CD4-positive, alpha-beta T cell treated with Interleukin-15 for 4 hours (primary cell): ENCODE measurements at regions not wholly inside any gene's neighbourhood (a gene's known extent, or its start where the extent isn't known, plus 50 kb on each side); places are given as distances from the start of the nearest gene placed in this dataset.
"Not testable (repeated sequence)": the region's sequence is repeated elsewhere in the genome, so short reads cannot be mapped to it uniquely, and the experiment has no call there.

Experiments
- DNase-seq: peaks from one replicate; pipeline ENCODE4 v3.0.0-alpha.2; 2020; ENCODE audit warnings: low spot score

DNA sequence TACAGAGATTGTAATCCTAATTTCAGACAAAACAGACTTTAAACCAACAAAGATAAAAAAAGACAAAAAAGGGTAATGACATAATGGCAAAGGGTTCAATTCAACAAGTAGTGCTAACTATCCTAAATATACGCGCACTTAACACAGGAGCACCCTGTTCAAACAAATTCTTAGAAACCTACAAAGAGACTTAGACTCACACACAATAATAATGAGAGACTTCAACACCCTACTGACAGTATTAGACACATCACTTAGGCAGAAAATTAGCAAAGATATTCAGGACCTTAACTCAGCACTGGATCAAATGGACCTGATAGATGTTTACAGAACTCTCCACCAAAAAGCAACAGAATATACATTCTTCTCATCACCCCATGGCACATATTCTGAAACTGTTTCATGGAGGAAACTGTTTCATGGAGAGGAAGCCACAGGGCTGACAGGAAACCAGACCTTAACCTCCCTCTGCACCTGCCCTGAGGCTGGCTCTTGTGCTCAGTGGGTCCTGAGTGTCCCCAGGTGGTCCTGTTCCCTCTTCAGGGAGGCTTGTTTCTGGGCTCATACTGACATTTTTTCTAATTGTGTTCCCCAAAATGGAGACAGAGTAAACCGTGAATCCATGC is 54.7 kb downstream of the OR4M2 start:
- not testable (repeated sequence) for DNase-seq

DNA sequence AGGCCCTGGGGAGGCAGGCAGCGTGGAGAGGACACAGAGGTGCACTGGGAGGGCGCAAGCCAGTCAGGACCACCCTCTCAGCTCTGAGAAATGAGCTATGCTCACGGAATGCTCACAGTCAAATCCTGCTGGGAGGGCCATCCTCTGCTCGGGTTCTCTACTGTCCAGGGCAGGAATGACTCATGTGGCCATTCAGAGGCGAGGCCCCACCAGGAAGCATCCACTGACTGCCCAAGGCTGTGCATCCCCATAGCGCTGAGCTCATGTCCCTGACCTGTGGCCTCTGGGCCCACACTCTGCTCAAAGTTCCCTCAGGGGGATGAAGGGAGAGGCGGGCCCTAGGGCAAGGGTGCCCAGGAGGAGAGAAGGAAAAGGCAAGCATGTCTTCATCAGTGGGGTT is 57.2 kb downstream of the OR4M2 start:
- DNase-seq, result not testable (repeated sequence)

DNA sequence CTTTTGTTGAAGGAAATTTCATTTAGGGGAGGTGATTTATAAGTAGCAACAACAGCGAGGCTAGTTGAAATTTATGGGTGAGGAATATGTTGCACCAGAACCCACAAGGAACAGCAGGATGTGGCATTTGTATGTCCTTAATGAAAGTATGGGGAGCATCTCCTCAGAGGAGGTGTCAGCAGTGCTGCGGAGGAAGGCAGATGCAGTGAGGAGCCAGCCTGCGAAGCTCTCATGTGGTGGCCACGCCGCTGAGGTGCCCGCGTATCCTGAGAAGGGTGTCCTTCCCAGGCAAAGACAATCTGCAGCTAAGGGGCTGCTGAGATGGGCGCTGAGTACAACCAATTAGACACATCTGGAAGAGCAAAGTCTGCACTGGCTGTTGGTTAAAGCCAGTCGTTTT is 60.8 kb downstream of the OR4M2 start:
- not testable (repeated sequence) for DNase-seq

- DNase-seq, result not testable (repeated sequence)
Measured at GRCh38 chr15:22148109-22148508, 67.8 kb downstream of the OR4M2 start.

DNA sequence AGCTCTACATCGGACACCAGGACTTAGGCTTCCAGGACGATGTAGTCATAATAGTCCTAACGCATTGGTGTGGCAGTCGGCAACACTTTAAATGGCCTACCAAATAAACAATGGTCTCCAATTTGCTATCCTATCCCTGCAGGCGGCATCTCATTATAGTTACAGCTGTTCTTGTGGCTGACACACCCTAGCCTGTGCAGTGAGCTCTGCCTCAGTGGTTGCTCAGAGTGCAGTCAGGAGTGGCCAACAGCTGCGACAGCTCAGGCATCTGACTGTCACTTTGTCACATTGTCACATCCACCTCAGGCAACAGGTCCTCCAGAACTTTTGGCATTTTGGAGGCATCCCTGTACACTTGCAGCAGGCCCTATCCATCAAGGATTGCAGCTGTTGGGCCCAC is 77.9 kb downstream of the OR4M2 start:
- not testable (repeated sequence) for DNase-seq

GRCh38 chr15:22160283-22160682 is 80.0 kb downstream of the OR4M2 start:
- DNase-seq, result not testable (repeated sequence)

DNA sequence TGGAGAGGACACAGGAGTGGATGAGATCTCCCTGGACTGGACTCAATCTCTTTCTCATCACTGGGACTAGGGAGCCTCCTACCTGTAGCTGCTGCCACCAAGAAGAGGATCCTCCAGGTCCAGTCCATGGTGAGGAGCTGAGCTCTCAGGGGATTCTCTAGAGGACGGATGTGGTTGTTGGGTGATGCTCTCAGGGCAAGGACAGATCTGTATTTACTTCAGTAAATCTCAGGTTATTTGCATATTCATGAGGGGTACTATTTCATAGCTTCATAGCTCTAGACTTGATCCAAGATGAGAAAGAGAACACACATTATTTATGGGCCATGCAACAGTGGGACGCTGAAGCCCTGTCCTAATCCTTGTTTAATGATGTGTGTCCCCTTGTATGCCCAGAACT is 80.4 kb downstream of the OR4M2 start:
- not testable (repeated sequence) for DNase-seq

DNA sequence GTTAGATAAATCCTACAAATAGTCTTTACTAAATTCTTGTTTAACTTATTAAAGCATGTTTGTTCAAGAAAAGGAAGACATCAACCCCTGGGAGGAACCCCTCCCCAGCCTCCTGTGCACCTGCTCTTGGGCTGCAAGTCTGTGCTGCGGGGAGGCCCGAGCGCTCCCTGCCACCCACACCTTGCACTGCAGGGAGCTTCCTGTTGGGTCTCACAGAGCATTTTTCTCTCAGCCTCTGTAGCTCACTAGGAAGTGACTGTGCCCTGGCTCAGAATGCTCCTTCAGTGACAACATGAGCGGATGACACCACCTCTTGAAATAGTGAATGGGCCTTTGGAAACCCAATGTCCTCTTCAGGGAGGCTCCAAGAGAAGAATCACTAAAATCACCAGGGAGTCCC is 81.1 kb downstream of the OR4M2 start:
- DNase-seq, result not testable (repeated sequence)

- DNase-seq, result not testable (repeated sequence)
Measured at GRCh38 chr15:22163715-22164114, 83.4 kb downstream of the OR4M2 start.

DNA sequence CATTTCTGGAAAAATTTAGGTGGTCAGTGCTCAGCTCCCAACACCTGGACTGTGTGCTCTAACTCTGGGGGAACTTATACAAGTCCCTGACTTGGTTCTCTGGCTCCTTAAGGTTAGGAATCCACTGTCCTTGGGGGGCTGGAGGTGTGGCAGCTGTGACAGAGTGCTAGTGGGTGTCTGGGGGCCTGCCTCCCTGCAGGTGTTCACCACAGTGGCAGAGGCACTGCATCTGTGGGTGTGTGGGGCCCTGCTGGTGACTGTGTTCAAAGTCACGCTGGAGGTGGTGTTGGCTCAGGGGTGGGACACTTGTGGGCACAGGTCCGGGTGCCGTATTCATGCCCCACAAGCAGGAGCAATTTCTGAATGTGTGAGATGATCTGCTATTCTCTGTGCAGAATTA is 87.2 kb downstream of the OR4M2 start:
- DNase-seq, result not testable (repeated sequence)

DNA sequence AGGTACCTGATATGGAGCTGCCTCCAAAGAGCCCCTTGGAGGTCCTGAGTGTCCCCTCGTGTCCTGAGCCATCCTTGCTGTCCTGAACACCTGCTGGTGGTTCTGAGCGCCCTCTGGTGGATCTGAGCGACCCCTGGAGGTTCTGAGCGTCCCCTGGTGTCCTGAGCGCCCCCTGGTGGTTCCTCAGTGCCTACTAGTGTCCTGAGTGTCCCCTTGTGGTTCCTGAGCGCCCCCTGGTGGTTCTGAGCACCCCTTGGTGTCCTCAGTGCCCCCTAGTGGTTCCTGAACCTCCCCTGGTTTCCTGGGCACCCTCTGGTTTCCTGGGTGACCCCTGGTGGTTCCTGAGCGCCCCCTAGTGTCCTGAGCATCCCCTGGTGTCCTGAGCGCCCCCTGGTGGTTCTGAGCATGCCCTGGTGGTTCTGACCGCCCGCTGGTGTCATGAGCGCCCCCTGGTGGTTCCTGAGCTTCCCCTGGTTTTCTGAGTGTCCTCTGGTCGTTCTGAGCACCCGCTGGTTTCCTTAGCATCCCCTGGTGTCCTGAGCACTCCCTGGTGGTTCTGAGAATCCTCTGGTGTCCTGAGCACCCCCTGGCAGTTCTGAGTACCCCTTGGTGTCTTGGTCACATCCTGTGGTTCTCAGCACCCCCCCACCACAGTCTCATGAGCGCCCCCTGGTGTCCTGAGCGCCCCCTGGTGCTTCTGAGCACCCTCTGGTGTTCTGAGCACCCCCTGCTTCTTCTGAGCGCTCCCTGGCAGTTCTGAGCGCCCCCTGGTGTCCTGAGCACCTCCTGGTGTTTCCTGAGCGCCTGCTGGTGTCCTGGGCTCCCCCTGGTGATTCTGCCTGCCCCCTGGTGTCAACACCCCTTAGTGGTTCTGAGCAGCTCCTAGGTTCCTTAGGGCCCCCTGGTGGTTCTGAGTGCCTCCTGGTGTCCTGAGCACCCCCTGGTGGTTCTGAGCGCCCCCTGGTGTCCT is 93.0 kb downstream of the OR4M2 start:
- DNase-seq, result not testable (repeated sequence)

GRCh38 chr15:22174088-22174487 is 93.8 kb downstream of the OR4M2 start:
- DNase-seq, result not testable (repeated sequence)

- not testable (repeated sequence) for DNase-seq
Measured at GRCh38 chr15:22177965-22178364, 97.6 kb downstream of the OR4M2 start.

GRCh38 chr15:22178438-22178837 is 98.1 kb downstream of the OR4M2 start:
- not testable (repeated sequence) for DNase-seq

GRCh38 chr15:22179043-22179442 is 98.7 kb downstream of the OR4M2 start:
- not testable (repeated sequence) for DNase-seq

- not testable (repeated sequence) for DNase-seq
Measured at GRCh38 chr15:22180611-22181010, 100.3 kb downstream of the OR4M2 start.

- not testable (repeated sequence) for DNase-seq
Measured at GRCh38 chr15:22184678-22185077, 104.4 kb downstream of the OR4M2 start.

DNA sequence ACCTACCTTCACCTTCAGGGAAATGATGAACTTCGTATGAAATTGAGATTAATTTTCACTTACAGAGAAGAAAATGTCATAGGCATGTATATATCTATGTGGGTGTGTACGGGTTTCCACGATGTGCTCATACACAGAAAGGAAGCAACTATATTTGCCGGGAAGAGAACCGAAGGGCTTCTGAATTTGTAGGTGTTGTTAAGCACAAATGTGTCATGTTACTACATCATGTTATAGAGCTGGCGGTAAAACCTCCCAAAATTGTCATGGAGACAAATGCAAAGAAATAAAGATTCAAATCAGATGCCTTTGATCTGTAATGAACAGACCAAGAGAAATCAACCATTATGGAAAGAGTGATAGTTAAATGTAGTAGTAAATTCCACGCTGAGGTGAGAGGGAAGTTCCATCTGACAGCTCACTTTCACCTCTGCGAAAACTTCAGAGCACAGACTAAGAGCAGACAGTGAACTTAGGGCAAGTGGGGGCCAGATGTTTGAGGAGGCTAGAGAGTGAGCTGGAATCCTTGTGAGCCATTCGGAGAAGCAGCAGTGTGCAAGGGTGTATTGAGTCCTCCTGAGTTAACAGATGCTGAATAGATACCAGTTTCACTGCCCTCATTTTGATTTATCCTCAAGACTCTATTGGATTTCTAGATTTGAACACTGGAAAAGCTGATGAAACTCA is 106.7 kb downstream of the OR4M2 start:
- not testable (repeated sequence) for DNase-seq

GRCh38 chr15:22191818-22192217 is 111.5 kb downstream of the OR4M2 start:
- not testable (repeated sequence) for DNase-seq

GRCh38 chr15:22194739-22195617 is 114.7 kb downstream of the OR4M2 start:
- not testable (repeated sequence) for DNase-seq

DNA sequence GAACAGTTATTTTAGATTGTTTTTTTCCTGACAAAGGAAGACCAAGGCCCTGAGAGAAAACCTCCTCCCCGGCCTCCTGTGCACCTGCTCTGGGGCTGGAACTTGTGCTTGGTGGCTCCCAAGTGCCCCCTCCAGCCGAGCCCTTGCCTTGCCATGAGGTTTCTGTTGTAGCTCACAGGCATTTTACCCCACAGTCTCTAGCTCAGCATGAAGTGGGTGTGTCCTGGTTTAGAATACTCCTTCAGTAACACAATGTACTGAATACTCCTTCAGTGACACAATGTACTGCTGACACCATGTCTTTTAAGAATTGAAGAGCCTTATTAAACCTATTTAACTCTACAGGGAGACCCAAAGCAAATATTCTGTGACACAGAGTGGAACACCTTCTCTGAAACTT is 116.1 kb downstream of the OR4M2 start:
- not testable (repeated sequence) for DNase-seq
